TTC549 (cell line): ENCODE measurements at regions not wholly inside any gene's neighbourhood (a gene's known extent, or its start where the extent isn't known, plus 50 kb on each side); places are given as distances from the start of the nearest gene placed in this dataset.

Experiments
- FAIRE-seq: peaks from 2 replicates; lab custom pipeline; 2012; peaks lifted over from hg19 to GRCh38; lab: Jason Lieb, UNC

GRCh38 chr2:155382776-155383175 lies 684.3 kb downstream of the KCNJ3 start:
- no peak for FAIRE-seq

GRCh38 chr2:155381436-155381835 lies 682.9 kb downstream of the KCNJ3 start:
- FAIRE-seq, result no peak

GRCh38 chr2:155379494-155379893 lies 681.0 kb downstream of the KCNJ3 start:
- FAIRE-seq, result no peak

GRCh38 chr2:155377931-155378444 lies 679.5 kb downstream of the KCNJ3 start:
- no peak for FAIRE-seq

GRCh38 chr2:155377266-155377680 lies 678.8 kb downstream of the KCNJ3 start:
- FAIRE-seq, result peak; percentile 84

- peak; percentile 33 for FAIRE-seq
These were observed 674.5 kb downstream of the KCNJ3 start for GRCh38 chr2:155372969-155373368.

- FAIRE-seq, result peak; percentile 56
These were observed 670.4 kb downstream of the KCNJ3 start for GRCh38 chr2:155368934-155369333.

- FAIRE-seq, result no peak
These were observed 666.3 kb downstream of the KCNJ3 start for GRCh38 chr2:155364766-155365165.

- no peak for FAIRE-seq
These were observed 664.9 kb downstream of the KCNJ3 start for GRCh38 chr2:155363349-155363888.

GRCh38 chr2:155357172-155357571 lies 658.7 kb downstream of the KCNJ3 start:
- FAIRE-seq, result no peak

- FAIRE-seq, result no peak
These were observed 657.8 kb downstream of the KCNJ3 start for GRCh38 chr2:155356250-155356649.

- FAIRE-seq, result no peak
These were observed 652.5 kb downstream of the KCNJ3 start for GRCh38 chr2:155350783-155351580.

- FAIRE-seq, result no peak
These were observed 633.5 kb downstream of the KCNJ3 start for GRCh38 chr2:155332016-155332415.

- no peak for FAIRE-seq
These were observed 621.7 kb downstream of the KCNJ3 start for GRCh38 chr2:155320236-155320635.

GRCh38 chr2:155318710-155319109 lies 620.2 kb downstream of the KCNJ3 start:
- FAIRE-seq, result no peak

GRCh38 chr2:155315768-155316167 lies 617.3 kb downstream of the KCNJ3 start:
- FAIRE-seq, result no peak

- FAIRE-seq, result peak; percentile 71
These were observed 612.1 kb downstream of the KCNJ3 start for GRCh38 chr2:155310589-155310988.

- no peak for FAIRE-seq
These were observed 611.0 kb downstream of the KCNJ3 start for GRCh38 chr2:155309483-155309882.

GRCh38 chr2:155308367-155309009 lies 610.0 kb downstream of the KCNJ3 start:
- no peak for FAIRE-seq

- no peak for FAIRE-seq
These were observed 602.7 kb downstream of the KCNJ3 start for GRCh38 chr2:155301221-155301620.

- no peak for FAIRE-seq
These were observed 599.5 kb downstream of the KCNJ3 start for GRCh38 chr2:155298001-155298400.

GRCh38 chr2:155294358-155294757 lies 595.9 kb downstream of the KCNJ3 start:
- no peak for FAIRE-seq

- no peak for FAIRE-seq
These were observed 583.4 kb downstream of the KCNJ3 start for GRCh38 chr2:155281907-155282306.
